ENCODE measurements at regions not wholly inside any gene's neighbourhood (a gene's known extent, or its start where the extent isn't known, plus 50 kb on each side); places are given as distances from the start of the nearest gene placed in this dataset.
"Not testable (repeated sequence)": the region's sequence is repeated elsewhere in the genome, so short reads cannot be mapped to it uniquely, and the experiment has no call there.

DNA sequence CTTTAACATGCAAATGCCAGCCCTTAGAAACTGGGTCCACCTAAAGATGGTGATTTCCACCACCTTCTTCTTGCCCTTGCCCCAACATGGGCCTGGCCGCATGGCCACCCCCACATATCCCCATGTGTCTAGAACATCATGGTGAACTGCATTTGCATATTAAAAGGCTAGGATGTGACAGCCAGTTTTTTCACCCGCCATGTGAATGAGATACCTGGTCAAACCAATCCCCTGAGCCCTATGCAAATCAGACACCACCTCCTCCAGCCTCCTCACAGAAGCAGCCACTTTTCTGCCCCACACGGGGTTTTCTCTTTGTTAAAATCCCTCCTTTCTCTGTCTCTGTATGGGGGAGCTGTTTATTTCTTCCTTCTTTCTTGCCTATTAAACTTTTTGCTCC is 1322.5 kb downstream of the FSCB start:
- intact Hi-C loops (cut with DNase I) = no loop called here

DNA sequence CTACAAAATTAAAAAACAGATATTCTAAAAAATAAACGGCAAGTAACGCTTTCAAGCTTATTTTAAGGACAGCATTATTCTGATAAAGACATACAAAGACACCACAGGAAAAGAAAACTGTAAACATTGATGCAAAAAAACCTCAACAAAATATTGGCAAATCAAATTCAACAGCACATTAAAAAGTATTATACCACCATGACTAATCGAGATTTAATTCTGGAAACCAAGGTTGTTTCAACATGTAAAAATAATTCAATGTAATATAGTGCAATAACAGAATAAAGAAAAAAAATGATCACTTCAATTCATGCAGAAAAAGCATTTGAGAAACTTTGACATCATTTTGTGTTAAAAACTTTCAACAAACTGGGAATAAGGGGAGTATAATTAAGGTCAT is 1323.2 kb downstream of the FSCB start:
- DNase-seq = no peak
- intact Hi-C loops (cut with DNase I) = no loop called here

More for the DNA sequence above, 1322.5 kb downstream of the FSCB start:
- no peak for DNase-seq

DNA sequence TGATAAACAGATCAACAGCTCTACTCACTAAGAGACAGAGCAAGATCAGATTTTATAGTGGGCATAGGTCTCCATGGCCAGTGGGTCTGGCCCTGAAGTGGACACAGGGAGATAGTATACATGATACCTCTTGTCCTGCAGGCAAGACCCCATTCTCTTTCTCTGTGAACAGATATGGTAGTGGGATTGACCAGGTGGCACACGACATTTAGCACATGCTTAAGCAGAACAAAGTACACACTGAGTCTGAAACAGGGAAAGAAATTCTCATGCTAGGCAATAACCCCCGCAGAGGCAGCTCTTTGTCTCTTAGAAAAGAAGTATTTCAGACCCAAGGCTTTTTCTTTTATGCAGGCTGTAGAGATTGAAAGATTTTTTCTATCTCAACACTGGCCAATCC is 1331.2 kb downstream of the FSCB start:
- intact Hi-C loops (cut with DNase I) = no loop called here
- no peak for DNase-seq

DNA sequence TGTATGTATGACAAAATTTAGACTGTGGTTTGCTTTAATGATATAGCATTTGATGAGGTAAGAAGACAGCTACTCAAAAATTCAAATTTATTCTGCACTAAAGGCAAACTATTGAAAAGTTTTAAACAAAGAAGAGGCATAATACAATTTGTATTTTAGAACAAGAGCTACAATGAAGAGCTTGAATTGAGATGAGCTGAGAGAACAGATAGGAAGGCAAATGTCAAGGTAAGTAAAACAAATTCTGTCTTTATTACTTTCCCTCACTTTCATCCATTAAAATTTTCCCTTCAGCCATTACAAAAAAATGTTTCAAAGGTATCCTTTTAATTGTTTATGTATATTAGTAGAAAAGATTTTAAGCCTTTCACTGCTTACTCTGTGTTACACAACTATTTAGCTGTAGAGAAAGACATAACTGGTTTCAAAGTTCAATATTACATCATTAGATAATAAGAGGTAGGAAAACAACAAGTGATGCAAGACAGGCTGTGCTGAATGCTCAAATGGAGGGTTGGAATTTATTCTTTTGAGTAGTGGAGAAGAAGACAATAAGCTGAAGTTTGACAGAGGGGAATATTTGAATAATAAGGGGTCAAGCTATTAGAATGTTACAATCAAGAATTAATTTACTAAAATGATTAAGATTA is 1334.1 kb downstream of the FSCB start:
- intact Hi-C loops (cut with DNase I) = no loop called here
- no peak for DNase-seq

DNA sequence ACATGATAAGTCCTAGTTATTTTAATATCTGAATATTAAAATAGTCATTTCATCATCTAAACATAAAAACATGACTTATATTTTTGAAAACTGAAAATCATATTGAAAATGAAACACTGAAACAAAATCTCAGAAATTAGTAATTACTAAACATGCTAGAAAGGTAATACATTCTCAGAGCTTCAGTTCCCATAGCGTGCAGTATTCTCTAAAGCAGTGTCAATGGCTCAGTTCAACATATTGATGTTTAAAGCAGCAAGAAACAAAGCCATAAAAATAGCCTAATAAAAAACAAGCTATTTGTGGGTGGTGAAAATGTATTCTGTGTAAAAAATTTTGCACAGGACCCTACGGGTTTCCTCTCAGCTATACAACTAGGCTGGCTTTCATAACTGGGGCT is 1337.4 kb downstream of the FSCB start:
- intact Hi-C loops (cut with DNase I) = no loop called here
- DNase-seq = no peak

DNA sequence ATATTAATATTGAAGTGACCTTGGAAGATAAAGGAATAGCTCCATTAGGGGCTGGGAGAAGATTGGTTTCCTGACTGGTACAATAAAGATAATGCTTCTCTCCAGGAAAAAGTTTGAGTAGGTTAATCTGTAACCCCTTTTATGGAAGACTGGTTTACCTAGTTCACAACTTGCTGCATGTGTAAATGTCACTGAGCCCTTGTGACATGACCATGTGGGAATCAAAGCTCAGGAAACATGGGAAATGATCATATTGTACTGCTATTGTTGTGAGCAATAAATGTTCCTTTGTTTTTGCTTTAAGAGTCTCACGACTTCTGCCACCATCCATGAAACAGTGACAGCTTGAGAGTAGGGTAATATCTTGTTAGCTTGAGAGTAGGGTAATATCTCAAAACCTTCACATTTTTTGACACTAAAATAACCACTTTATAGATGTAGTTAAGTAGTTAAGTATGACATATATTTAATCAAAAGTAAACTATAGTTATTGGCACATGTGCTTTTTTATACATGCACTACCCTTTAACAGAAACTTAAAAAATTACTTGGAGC is 1338.6 kb downstream of the FSCB start:
- intact Hi-C loops (cut with DNase I) = no loop called here
- DNase-seq = no peak

DNA sequence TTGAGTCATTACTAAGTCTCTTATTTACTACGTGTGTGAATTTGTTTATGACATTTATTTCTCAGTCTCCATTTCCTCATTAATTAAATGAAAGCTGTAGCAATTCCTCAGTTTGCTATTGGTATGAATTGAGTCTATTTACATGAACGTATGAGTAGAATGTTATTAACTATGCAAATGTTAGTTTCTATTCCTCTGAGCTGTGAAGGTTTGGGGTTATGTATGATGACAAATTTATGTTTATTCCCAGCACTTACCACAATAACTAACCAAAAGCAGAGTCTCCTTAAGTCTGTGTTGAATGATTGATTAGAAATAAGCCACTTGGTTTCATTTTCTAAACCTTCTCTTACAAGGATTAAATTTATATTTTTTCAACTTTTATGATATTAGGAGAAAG is 1340.9 kb downstream of the FSCB start:
- no peak for DNase-seq

DNA sequence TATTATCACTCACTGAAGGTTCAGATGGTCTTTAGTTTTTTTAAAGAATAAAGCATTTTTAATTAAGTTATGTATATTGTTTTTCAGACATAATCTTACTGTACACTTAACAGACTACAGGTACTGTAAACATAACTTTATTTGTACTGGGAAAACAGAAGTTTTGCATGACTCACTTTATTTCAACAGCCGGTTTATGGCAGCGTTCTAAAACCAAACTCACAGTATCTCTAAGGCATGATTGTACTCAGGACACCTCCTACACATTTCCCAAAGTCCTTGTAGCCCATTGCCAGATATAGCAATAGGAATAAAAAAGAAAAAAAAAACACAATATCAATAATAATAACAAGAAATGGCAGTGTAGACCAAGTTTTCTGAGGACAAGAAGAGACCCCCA is 1341.4 kb downstream of the FSCB start:
- intact Hi-C loops (cut with DNase I) = no loop called here
- DNase-seq = no peak

More for the DNA sequence above, 1340.9 kb downstream of the FSCB start:
- intact Hi-C loops (cut with DNase I) = no loop called here

DNA sequence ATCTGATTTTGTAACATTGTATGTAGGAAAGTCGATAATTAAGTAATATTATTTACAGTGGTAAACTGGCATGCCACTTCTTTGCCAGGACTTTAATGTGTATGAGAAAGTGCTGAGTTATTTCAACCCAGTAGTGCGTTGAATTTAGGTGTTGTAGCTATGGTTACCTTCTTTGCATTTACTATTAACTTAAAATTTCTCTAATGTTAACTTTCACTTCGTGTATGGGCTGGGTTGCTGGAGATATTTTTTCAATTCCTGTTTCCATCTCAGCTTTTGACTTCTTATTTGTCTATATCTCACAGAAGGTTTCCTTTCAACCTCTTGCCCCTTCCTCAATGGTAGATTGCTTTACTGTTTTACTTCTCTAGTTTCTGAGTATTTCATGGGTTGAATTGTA is 1345.6 kb downstream of the FSCB start:
- no peak for DNase-seq
- intact Hi-C loops (cut with DNase I) = no loop called here

DNA sequence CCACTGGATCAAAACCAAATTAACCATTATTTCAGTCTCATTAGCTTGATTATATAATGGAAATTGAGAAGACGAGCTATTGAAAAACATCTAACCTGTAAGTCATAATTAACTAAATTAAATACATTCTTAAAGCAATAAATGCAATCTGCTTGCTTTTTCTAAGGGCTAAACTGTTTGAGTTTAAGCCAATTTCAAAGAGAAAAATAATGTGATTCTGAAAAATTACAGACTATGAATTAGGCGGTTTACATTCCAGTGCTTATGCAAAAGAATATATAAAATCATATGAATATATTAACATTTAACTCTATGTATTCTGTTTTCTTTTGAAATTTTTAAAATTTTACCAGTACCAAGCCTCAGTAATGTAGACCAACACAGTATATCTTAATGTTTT is 1349.4 kb downstream of the FSCB start:
- intact Hi-C loops (cut with DNase I) = no loop called here
- no peak for DNase-seq

DNA sequence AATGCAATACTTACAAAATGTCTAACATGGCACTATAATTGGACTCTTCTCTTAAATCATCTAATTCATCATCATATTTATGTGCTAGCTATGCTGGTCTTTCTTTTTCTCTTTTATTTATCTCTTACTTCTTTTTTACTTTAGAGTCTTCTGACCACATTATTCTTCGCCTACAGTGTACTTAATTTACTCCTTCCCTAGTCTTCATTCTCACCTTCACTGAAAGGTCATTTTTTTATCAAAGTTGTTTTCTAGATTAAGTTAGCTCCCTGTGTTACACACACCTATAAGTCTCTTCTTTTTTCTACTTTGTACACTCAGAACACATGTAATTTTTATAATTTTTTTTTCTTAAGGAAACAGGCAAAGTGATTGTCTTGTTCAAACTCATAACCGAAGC is 1351.2 kb downstream of the FSCB start:
- intact Hi-C loops (cut with DNase I) = no loop called here
- no peak for DNase-seq

DNA sequence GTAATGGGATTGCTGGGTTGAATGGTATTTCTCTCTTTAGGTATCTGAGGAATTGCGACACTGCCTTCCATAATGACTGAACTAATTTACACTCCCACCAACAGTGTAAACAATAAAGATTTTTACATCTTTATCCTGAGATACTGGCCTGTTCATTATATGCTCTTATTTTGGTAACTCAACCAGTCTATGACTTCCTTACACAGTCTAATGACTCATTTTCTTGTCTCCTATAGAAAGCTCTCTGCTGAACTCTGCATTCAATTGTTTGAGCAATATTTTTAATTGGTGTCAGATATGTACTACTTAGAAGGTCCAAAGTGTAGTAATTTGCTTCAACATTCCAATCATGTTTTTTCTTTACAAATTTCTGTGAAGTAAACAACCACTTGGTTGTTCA is 1351.8 kb downstream of the FSCB start:
- DNase-seq = no peak
- intact Hi-C loops (cut with DNase I) = no loop called here

DNA sequence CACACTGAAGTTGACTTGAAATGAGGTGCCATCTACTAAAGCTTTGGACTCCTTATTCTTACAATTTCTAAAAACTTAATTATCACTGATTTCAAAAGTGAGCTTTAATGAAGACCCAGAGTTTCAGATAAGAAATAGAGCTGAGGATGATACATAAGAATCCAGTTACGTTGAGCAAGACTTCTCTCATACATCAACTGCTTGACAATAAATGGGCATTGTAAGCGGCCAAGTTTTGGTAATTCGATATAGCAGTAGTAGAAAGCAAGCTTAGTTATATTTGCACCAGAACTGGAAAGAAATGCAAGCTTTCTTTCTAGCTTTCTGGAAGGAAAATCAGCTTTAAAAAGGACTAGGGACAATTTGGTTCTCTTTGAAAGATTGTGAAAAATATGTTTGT is 1359.6 kb downstream of the FSCB start:
- intact Hi-C loops (cut with DNase I) = no loop called here

DNA sequence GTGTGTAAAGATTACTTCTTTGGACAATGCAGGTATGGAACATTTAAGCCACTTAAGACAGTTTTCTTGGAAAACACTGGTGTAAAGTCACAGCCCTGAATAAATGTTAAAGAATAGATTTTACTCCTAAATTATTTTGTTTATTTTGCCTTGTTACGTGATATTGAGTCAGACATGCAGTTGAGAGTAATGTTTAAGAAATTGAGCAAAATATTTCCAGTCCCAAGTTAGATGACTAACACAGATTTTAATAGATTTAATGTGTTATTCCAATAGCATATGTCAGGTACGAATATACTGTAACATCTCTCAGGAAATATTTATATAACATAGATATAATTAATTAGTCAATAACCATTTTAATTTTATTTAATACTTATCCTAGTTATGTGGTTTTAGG is 1361.7 kb downstream of the FSCB start:
- DNase-seq = no peak
- intact Hi-C loops (cut with DNase I) = no loop called here

More for the DNA sequence above, 1359.6 kb downstream of the FSCB start:
- DNase-seq = no peak

DNA sequence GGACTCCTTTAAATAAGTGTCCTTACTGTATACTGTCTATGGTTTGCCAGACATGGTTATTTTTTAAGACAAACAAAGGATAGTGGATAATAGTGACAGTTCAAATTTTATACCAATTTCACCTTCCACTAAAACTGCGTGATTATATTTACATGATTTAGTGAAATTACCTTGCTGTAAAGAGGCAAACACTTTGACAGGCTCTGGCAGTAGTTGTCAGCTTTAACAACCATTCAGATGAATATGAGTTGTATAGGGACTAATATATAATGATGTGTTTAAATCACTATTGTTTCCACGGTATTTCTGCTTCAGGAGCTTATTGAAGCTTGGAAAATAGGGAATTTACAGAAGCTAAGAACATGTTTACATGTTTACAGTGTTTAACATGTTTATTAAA is 1364.0 kb downstream of the FSCB start:
- no peak for DNase-seq
- intact Hi-C loops (cut with DNase I) = no loop called here

DNA sequence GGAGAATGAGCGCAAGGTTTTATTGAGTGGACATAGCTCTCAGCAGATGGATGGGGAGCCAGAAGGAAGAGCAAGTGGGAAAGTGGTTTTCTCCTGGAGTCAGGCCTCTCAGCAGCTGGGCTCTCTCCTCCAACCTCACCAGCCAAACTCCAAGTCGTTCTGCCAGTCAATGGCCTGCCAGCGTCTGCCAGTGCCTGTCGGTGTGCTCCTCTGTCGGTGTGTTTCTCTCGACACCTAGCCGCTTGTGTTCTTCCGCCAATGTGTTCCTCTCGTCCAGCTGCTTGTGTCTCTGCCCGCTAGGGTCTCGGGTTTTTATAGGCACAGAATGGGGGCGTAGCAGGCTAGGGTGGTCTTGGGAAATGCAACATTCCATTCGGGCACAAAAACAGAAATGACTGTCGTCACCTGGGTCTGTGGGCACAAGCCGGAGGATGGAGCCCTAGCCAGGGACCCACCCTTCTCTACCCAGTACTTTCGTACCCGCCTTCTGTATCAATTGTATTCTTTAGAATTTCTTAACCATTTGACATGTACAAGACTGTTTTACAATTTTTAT is 1365.4 kb downstream of the FSCB start:
- DNase-seq = no peak
- intact Hi-C loops (cut with DNase I) = no loop called here

DNA sequence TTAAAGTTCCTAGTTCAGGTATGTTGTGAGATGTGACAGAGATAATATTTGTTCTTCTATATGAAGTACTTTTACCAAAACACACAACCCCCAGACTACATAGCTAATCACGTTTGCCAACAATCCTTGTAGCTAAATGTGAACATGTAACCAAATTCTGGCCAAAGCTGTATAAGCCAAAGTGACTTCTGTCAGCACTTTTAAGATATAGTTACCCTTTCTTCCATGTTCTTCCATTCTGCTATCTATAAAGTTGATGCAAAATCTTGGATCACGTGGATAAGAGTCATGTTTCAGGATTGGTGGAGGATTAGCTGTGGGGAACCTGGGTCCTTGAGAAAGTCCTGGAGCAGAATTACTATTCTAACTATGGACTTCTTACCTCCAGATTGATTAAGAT is 1366.6 kb downstream of the FSCB start:
- DNase-seq = no peak
- intact Hi-C loops (cut with DNase I) = no loop called here

DNA sequence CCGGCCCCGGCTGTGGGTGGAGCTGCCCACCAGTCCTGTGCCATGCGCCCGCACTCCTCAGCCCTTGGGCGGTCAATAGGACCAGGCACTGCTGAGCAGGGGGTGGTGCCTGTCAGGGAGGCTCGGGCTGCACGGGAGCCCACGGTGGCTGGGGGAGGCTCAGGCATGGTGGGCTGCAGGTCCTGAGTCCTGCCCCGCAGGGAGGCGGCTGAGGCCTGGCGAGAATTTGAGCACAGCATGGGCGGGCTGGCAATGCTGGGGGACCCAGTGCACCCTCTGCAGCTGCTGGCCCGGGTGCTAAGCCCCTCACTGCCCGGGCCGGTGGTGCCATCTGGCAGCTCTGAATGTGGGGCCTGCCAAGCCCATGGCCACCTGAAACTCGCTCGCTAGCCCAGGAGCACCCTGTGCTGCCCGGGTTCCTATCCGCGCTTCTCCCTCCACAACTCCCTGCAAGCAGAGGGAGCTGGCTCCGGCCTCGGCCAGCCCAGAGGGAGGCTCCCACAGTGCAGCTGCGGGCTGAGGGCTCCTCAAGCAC is 1371.1 kb downstream of the FSCB start:
- DNase-seq = no peak
- intact Hi-C loops (cut with DNase I) = no loop called here

DNA sequence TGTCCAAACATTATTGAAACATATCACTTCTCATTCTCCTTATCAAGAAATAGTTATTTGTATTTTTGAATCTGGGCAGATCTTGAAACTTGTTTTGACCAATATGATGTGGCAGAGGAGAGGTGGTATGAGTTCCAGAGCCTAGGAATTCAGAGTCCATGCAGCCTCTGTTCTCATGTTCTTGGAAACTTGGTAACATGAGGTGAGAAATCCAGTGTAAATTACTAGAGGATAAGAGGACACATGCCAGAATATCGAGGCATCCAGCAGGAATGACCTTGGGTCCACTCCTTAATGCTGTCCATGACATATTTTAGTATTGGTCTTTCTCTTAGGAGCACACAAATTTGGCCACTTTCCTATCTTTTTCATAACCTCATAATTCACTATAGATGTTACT is 1374.6 kb downstream of the FSCB start:
- intact Hi-C loops (cut with DNase I) = no loop called here
- no peak for DNase-seq

DNA sequence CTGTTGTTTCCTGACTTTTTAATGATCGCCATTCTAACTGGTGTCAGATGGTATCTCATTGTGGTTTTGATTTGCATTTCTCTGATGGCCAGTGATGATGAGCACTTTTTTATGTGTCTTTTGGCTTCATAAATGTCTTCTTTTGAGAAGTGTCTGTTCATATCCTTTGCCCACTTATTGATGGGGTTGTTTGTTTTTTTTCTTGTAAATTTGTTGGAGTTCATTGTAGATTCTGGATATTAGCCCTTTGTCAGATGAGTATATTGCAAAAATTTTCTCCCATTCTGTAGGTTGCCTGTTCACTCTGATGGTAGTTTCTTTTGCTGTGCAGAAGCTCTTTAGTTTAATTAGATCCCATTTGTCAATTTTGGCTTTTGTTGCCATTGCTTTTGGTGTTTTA is 1378.7 kb downstream of the FSCB start:
- DNase-seq; intact Hi-C loops (cut with DNase I): not testable (repeated sequence)

DNA sequence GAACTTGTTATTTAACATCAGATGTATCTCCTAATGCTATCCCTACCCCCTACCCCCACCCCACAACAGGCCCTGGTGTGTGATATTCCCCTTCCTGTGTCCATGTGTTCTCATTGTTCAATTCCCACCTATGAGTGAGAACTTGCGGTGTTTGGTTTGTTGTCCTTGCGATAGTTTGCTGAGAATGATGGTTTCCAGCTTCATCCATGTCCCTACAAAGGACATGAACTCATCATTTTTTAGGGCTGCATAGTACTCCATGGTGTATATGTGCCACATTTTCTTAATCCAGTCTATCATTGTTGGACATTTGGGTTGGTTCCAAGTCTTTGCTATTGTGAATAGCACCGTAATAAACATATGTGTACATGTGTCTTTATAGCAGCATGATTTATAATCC is 1379.2 kb downstream of the FSCB start:
- DNase-seq; intact Hi-C loops (cut with DNase I): not testable (repeated sequence)

All from head of caudate nucleus (tissue), 42 donors.